Endothelial cell of umbilical vein (primary cell): ENCODE measurements at regions not wholly inside any gene's neighbourhood (a gene's known extent, or its start where the extent isn't known, plus 50 kb on each side); places are given as distances from the start of the nearest gene placed in this dataset.

Source experiments
- BruUV-seq: library from RNA; stranded (reverse); fragments of 400-500 nt; replicated peaks from 2 replicates; lab custom pipeline; 2021; lab: Mats Ljungman, UMichigan
- CTCF ChIA-PET: fragments of 300-600, 350-600 bp; sonication (Branson Sonifier 250); formaldehyde crosslinking; loops from one replicate; lab custom pipeline; 2021; ENCODE audit warnings: antibody characterized with exemption, inconsistent platforms; lab: Charles Lee
- POLR2A ChIA-PET: fragments of 300-600, 350-600 bp; sonication (Branson Sonifier 250); formaldehyde crosslinking; loops from one replicate; lab custom pipeline; 2021; ENCODE audit warnings: antibody characterized with exemption, inconsistent platforms; lab: Charles Lee
- DNase-seq: peaks from one replicate; pipeline ENCODE4 v3.0.0-alpha.2; 2011; ENCODE audit warnings: low read depth, low spot score
- FAIRE-seq: peaks from 2 replicates; lab custom pipeline; 2011; peaks lifted over from hg19 to GRCh38; lab: Jason Lieb, UNC
- H2AFZ ChIP-seq: 2 replicates; pipeline ENCODE4 v1.6.0; 2012; ENCODE audit warnings: low read depth, low read length, control low read depth, inconsistent platforms
- H3K27ac ChIP-seq: 2 replicates; pipeline ENCODE4 v1.5.1; 2011; ENCODE audit warnings: low read depth, mild to moderate bottlenecking, control low read depth, low read length, moderate library complexity; ENCODE audit not compliant: insufficient read depth
- H3K27me3 ChIP-seq, 2 experiments: 2 replicates each; pipeline versions ENCODE4 v1.6.0 to v1.6.1; 2011; ENCODE audit warnings: low read length in 2 of 2, mixed read lengths in 1 of 2; ENCODE audit not compliant: control insufficient read depth in 2 of 2, insufficient read depth in 2 of 2
- H3K36me3 ChIP-seq, 2 experiments: 2 replicates in 1 of 2; 3 replicates in 1 of 2; pipeline ENCODE4 v1.5.1; 2011; ENCODE audit warnings: low read length in 2 of 2, mild to moderate bottlenecking in 1 of 2, moderate library complexity in 1 of 2; ENCODE audit not compliant: control insufficient read depth in 2 of 2, insufficient read depth in 2 of 2; ENCODE audit errors: extremely low read depth in 1 of 2
- H3K4me1 ChIP-seq: 3 replicates; pipeline ENCODE4 v1.5.1; 2011; ENCODE audit warnings: mild to moderate bottlenecking, low read length; ENCODE audit not compliant: control insufficient read depth, insufficient read depth; ENCODE audit errors: extremely low read depth
- H3K4me2 ChIP-seq: 2 replicates; pipeline ENCODE4 v1.6.1; 2011; ENCODE audit warnings: low read length, control low read depth, mixed read lengths; ENCODE audit not compliant: insufficient read depth
- H3K4me3 ChIP-seq, 3 experiments: fragments of 200-600 bp in 1 of 3; sonication (generic), shearing (Covaris generic) in 1 of 3; replicated peaks in 1 of 3; 2 replicates each; pipeline ENCODE4 v1.5.1; 2011 to 2016; ENCODE audit warnings: control low read depth in 3 of 3, low read length in 3 of 3, mild to moderate bottlenecking in 2 of 3, inconsistent platforms in 1 of 3, low read depth in 1 of 3, moderate library complexity in 1 of 3; ENCODE audit not compliant: insufficient read depth in 1 of 3
- H3K79me2 ChIP-seq: 2 replicates; pipeline ENCODE4 v1.6.0; 2012; ENCODE audit warnings: low read length, inconsistent platforms; ENCODE audit not compliant: control insufficient read depth, insufficient read depth
- H3K9ac ChIP-seq: replicated peaks from 2 replicates; pipeline ENCODE3; 2011; ENCODE audit warnings: low read length, control low read depth; ENCODE audit not compliant: insufficient read depth; ENCODE audit errors: extremely low read depth
- H3K9me1 ChIP-seq: replicated peaks from 3 replicates; pipeline ENCODE4 v1.6.0; 2011; ENCODE audit warnings: mild to moderate bottlenecking, low read length; ENCODE audit not compliant: control insufficient read depth, insufficient read depth; ENCODE audit errors: extremely low read depth
- H3K9me3 ChIP-seq: replicated peaks from 2 replicates; pipeline ENCODE4 v1.5.1; 2012; ENCODE audit warnings: low read length, inconsistent platforms; ENCODE audit not compliant: control insufficient read depth, insufficient read depth
- H4K20me1 ChIP-seq: replicated peaks from 2 replicates; pipeline ENCODE3; 2011; ENCODE audit warnings: mild to moderate bottlenecking, low read length; ENCODE audit not compliant: control insufficient read depth, insufficient read depth; ENCODE audit errors: extremely low read depth
- CTCF ChIP-seq, 2 donors: IDR thresholded peaks; 1 replicate in 1 of 2; 2 replicates in 1 of 2; pipeline ENCODE4 v1.5.1; 2011; ENCODE audit warnings: low read length in 2 of 2, mild to moderate bottlenecking in 2 of 2, moderate library complexity in 2 of 2, control low read depth in 1 of 2, inconsistent platforms in 1 of 2, low read depth in 1 of 2; ENCODE audit not compliant: insufficient read depth in 1 of 2; ENCODE audit errors: extremely low read depth in 1 of 2
- EZH2 ChIP-seq: IDR thresholded peaks from 2 replicates; pipeline ENCODE4 v1.6.1; 2012; ENCODE audit warnings: borderline replicate concordance, low read depth, mild to moderate bottlenecking, moderate library complexity, low read length, inconsistent platforms; ENCODE audit not compliant: severe bottlenecking
- FOS ChIP-seq: IDR thresholded peaks from 2 replicates; pipeline ENCODE4 v1.6.1; 2011; ENCODE audit warnings: mild to moderate bottlenecking, low read length, moderate library complexity, borderline replicate concordance; ENCODE audit not compliant: insufficient read depth
- GATA2 ChIP-seq: IDR thresholded peaks from 2 replicates; pipeline ENCODE4 v1.7.0; 2011; ENCODE audit warnings: low read depth, mild to moderate bottlenecking, moderate library complexity, mixed read lengths, low read length; ENCODE audit not compliant: insufficient read length, insufficient read depth
- JUN ChIP-seq: IDR thresholded peaks from 2 replicates; pipeline ENCODE4 v1.6.1; 2011; ENCODE audit warnings: borderline replicate concordance, low read depth; ENCODE audit not compliant: insufficient read length, insufficient read depth
- MAX ChIP-seq: IDR thresholded peaks from 2 replicates; pipeline ENCODE4 v1.6.1; 2011; ENCODE audit not compliant: insufficient read depth, insufficient read length
- MYC ChIP-seq: IDR thresholded peaks from one replicate; pipeline ENCODE4 v1.6.1; 2011; ENCODE audit warnings: mild to moderate bottlenecking, low read depth, low read length
- POLR2A ChIP-seq: IDR thresholded peaks from 2 replicates; pipeline ENCODE4 v1.6.1; 2012; ENCODE audit warnings: low read depth, mild to moderate bottlenecking, control low read depth, low read length
- POLR2AphosphoS5 ChIP-seq: IDR thresholded peaks from 2 replicates; pipeline ENCODE4 v1.6.1; 2012; ENCODE audit warnings: low read depth, mild to moderate bottlenecking, control low read depth, low read length, moderate library complexity; ENCODE audit not compliant: insufficient read depth
- dilution Hi-C: fragments of 300-500 bp; cut with MboI; formaldehyde crosslinking; loops from one replicate; pipeline ENCODE4 v1.15.0; 2019; ENCODE audit warnings: low sequenced_read_pairs; ENCODE audit not compliant: extremely low pct_ligation_motif_present
- intact Hi-C: fragments of 100-400 bp; cut with micrococcal nuclease; formaldehyde crosslinking; loops from one replicate; pipeline ENCODE4 v1.10.0; 2022

- no peaks in the 10 kb centered on the region for H3K27me3 ChIP-seq
- dilution Hi-C loops, result no loop called here
- no peaks in the 10 kb centered on the region for H3K79me2 ChIP-seq
- FAIRE-seq, result no peak
- H3K4me1 ChIP-seq, result no peaks in the 10 kb centered on the region
- no peak overlapping the region for H3K4me2 ChIP-seq
- H3K9ac ChIP-seq, result no peak overlapping the region
- H4K20me1 ChIP-seq, result no peaks in the 10 kb centered on the region
- no peak overlapping the region for H3K27ac ChIP-seq
- no peak overlapping the region for H3K4me3 ChIP-seq
- H2AFZ ChIP-seq, result no peak overlapping the region
- intact Hi-C loops, result no loop called here
- POLR2A ChIA-PET, result no interaction called here
- H3K36me3 ChIP-seq, result no peaks in the 10 kb centered on the region
- DNase-seq, result no peak
- H3K9me3 ChIP-seq, result no peaks in the 10 kb centered on the region
- no peaks in the 10 kb centered on the region for H3K9me1 ChIP-seq
- BruUV-seq, result no TSS peak
- CTCF ChIA-PET, result no interaction called here
- TF ChIP-seq CTCF (IDR thresholded peaks at IDR 0.05; ENCODE audit: extremely low read depth in 1 of 2, insufficient read depth in 1 of 2, low read depth in 1 of 2, low read length in 2 of 2) (no peak), GATA2 (no peak), JUN (no peak), MYC (no peak), POLR2A (no peak), EZH2 (no peak), FOS (no peak), POLR2AphosphoS5 (no peak), MAX (no peak)
These were observed 83.4 kb downstream of the NPTX2 start for GRCh38 chr7:98700533-98700932.
